Pancreas (tissue), 10 donors: ENCODE measurements at regions not wholly inside any gene's neighbourhood (a gene's known extent, or its start where the extent isn't known, plus 50 kb on each side); places are given as distances from the start of the nearest gene placed in this dataset.

Experiments
- ATAC-seq, 4 donors: fragments of 200-7000 bp; cut with Tn5 transposase; one replicate each; pipeline versions ENCODE4 v1.8.0 to v1.9.1; 2020; ENCODE audit warnings: mild to moderate bottlenecking in 4 of 4, moderate library complexity in 4 of 4
- DNase-seq, 6 donors: peaks; one replicate each; pipeline ENCODE4 v3.0.0-alpha.2; 2020
- FAIRE-seq: peaks from 2 replicates; lab custom pipeline; 2012; peaks lifted over from hg19 to GRCh38; lab: Jason Lieb, UNC
- H3K27ac ChIP-seq, 4 donors: fragments of 200-600 bp; sonication (generic); 1 replicate in 3 of 4; 2 replicates in 1 of 4; pipeline versions ENCODE4 v1.5.0 to v1.8.0; 2020
- H3K27me3 ChIP-seq, 4 donors: fragments of 200-600 bp; one replicate each; pipeline ENCODE4 v1.8.0; 2021
- H3K36me3 ChIP-seq, 3 donors: fragments of 200-600 bp; sonication (generic) in 1 of 3; one replicate each; pipeline versions ENCODE4 v1.5.0 to v1.8.0; 2020 to 2021
- H3K4me1 ChIP-seq, 3 donors: fragments of 200-600 bp; one replicate each; pipeline ENCODE4 v1.8.0; 2021
- H3K4me3 ChIP-seq, 4 donors: fragments of 200-600 bp; sonication (generic) in 2 of 4; one replicate each; pipeline versions ENCODE4 v1.5.0 to v1.8.0; 2020 to 2021
- H3K9me3 ChIP-seq, 4 donors: fragments of 200-600 bp; one replicate each; pipeline ENCODE4 v1.8.0; 2021
- WGBS, 2 donors: extraction: QIAGEN DNeasy Blood & Tissue Kit; methylation state at CpG; one replicate each; pipeline ENCODE4 v1.1.7; 2013; 5-methylcytosine and 5-hydroxymethylcytosine counted together
- intact Hi-C, 3 donors: fragments of 100-400 bp; cut with DNase I; formaldehyde crosslinking; loops; one replicate each; pipeline versions ENCODE4 v1.11.1 to v1.14.2; 2022
- TF ChIP-seq, protein P1 (sequence below), 4 donors: fragments of 200-600 bp; sonication (generic) in 3 of 4; IDR thresholded peaks; one replicate each; pipeline versions ENCODE4 v1.5.0 to v1.8.0; 2021; ENCODE audit warnings: antibody characterized with exemption in 4 of 4
- donor health status: healthy with polysubstance abuse.
- donor health status: DM: no; HTN: no; CAD: no; lungs with moderate emphysema.
- donor health status: DM: no; HTN: no; CAD: no.
- donor health status: control.
- donor health status: control.
- donor health status: Bipolar disorder and iron deficiency.
- donor health status: DM: yes; HTN: yes; CAD: no.
- donor health status: DM: no; HTN: no; CAD: no.
- donor health status: DM: no; HTN: no; CAD: no.
- donor health status: DM: yes; HTN: yes; CAD: no.

DNA sequence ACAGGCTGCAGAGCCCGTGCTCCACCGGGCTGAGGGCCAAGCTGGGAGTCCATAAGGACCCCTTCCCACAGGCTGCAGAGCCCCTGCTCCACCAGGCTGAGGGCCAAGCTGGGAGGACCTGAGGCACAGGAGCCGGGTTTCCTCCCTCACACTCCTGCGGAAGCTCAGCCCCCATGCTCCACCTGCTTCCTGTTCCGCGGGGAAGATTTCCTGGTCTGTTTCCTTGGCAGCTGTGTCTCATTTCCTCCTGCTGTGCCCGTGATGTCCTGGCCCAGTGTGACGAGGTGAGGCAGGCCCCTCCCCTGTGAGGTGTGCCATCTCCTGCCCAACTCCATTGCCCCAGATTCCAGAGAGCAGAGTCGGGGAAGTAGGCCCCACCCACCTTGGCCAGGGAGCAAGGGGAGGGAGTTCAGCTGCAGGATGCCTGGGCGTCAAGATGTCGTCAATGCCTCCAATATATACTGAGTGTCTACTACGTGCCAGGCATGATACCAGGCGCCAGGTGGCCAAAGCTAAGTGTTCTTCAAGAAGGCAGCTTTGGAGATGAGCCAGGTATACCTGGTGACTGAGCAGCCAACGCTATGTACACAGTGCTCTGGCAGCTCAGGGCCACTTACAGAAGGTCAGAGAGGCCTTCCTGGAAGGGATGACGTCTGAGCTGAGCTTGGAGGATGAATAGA is 58.8 kb downstream of the NAV1 start:
- ATAC-seq, result peak; percentile 90 to 93 (median 92)
- Histone ChIP-seq H3K9me3 (no peaks in the 10 kb centered on the region), H3K36me3 (no peaks in the 10 kb centered on the region), H3K27ac (peak overlapping the region; percentile 64 to 91 (median 78)), H3K4me1 (peaks cover 13 to 30% (median 13%) of the 10 kb centered on the region in 3 donors), H3K27me3 (no peaks in the 10 kb centered on the region), H3K4me3 (no peak overlapping the region)
- DNase-seq, result peak; percentile 85 to 99 (median 98)
- WGBS, 2 donors, result 23 to 31% methylated on average over 15 of the region's 15 CpGs
- intact Hi-C loops, result no loop called here
- FAIRE-seq, result peak; percentile 70
- TF ChIP-seq, protein P1, sequence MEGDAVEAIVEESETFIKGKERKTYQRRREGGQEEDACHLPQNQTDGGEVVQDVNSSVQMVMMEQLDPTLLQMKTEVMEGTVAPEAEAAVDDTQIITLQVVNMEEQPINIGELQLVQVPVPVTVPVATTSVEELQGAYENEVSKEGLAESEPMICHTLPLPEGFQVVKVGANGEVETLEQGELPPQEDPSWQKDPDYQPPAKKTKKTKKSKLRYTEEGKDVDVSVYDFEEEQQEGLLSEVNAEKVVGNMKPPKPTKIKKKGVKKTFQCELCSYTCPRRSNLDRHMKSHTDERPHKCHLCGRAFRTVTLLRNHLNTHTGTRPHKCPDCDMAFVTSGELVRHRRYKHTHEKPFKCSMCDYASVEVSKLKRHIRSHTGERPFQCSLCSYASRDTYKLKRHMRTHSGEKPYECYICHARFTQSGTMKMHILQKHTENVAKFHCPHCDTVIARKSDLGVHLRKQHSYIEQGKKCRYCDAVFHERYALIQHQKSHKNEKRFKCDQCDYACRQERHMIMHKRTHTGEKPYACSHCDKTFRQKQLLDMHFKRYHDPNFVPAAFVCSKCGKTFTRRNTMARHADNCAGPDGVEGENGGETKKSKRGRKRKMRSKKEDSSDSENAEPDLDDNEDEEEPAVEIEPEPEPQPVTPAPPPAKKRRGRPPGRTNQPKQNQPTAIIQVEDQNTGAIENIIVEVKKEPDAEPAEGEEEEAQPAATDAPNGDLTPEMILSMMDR (IDR thresholded peaks at IDR 0.05), result no peak

DNA sequence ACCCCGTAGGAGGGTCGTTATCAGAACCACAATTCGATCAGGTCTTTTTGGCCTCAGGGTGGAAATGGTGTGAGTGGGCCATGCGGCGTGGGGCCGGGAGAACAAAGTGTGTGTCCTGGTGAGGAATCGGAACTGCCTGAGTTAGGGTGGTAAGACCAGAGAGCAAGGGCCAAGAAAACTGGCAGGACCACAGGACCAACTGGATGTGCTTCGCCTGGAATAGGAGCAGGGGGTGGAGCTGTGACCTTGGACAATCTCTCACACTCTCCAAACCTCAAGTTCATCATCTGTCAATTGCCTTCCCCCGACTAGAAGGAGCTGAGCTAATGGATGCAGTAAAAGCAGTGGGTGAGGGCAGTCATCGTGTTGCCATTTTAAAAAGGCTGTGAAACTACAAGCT is 59.5 kb downstream of the NAV1 start:
- H3K36me3 ChIP-seq, result no peaks in the 10 kb centered on the region
- ATAC-seq (peak in 3 of 4 donors; percentile 8 to 33 (median 11)), DNase-seq (peak in 4 of 6 donors; percentile 42 to 58 (median 52)), FAIRE-seq (no peak)
- 50 to 53% methylated on average over 10 of the region's 10 CpGs for WGBS, 2 donors
- no peak overlapping the region for H3K4me3 ChIP-seq
- H3K9me3 ChIP-seq, result no peaks in the 10 kb centered on the region
- H3K4me1 ChIP-seq, result peaks cover 13 to 33% (median 13%) of the 10 kb centered on the region in 3 donors
- peak overlapping the region; percentile 57 to 91 (median 76) for H3K27ac ChIP-seq
- no peaks in the 10 kb centered on the region for H3K27me3 ChIP-seq
- TF ChIP-seq, protein P1 (IDR thresholded peaks at IDR 0.05), result no peak
- intact Hi-C loops, result no loop called here

DNA sequence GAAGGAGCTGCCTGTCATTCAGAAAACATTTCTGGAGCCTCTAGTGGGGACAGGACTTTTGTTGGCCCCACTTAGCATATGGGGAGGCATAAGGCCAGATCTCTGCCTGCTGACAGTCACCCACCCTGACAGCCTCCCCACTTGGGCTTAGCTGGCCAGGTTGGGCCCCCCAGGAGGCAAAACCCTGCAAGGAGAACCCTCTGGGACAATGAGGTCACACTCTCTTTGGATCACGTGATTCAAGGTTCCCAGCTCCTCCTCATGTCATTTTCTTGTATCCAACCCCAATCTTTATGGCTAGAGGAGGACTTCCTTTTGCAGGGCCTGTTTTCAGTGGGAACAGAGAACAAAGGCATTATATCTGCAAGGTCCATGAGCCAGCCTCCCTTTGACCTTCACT is 60.0 kb downstream of the NAV1 start:
- Histone ChIP-seq H3K27me3 (no peaks in the 10 kb centered on the region), H3K27ac (peak overlapping the region; percentile 57 to 91 (median 76)), H3K36me3 (no peaks in the 10 kb centered on the region), H3K9me3 (no peaks in the 10 kb centered on the region), H3K4me3 (no peak overlapping the region), H3K4me1 (peaks cover 13 to 32% (median 13%) of the 10 kb centered on the region in 3 donors)
- ATAC-seq (no peak), DNase-seq (no peak), FAIRE-seq (no peak)
- intact Hi-C loops, result no loop called here
- TF ChIP-seq, protein P1 (IDR thresholded peaks at IDR 0.05), result no peak
- 25 to 40% methylated on average over 1 of the region's 1 CpG for WGBS, 2 donors

DNA sequence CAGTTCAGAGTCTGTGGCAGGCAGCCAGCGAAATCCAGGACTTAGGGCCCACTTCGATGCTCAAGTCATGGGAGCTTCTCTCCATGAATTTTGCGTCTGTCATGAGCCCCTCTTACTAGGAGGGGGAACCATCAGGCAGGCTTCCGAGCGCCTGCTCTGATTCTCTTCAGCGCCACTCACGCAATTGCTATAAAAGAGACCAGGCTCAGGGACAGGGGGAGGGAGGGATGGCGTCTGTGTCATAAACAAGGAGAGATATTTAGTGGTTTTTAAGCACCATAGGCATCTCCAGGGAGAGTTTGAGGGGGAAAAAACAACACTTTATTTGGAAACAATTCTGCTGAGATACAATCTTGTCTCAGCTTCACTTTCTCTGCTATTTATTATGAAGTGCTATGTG is 60.6 kb downstream of the NAV1 start:
- Histone ChIP-seq H3K27ac (peak overlapping the region in 1 of 4 donors; percentile 89), H3K9me3 (no peaks in the 10 kb centered on the region), H3K36me3 (no peaks in the 10 kb centered on the region), H3K4me1 (peaks cover 13 to 32% (median 13%) of the 10 kb centered on the region in 3 donors), H3K4me3 (no peak overlapping the region), H3K27me3 (no peaks in the 10 kb centered on the region)
- ATAC-seq (no peak), DNase-seq (no peak), FAIRE-seq (no peak)
- intact Hi-C loops, result no loop called here
- TF ChIP-seq, protein P1 (IDR thresholded peaks at IDR 0.05), result no peak
- 95 to 96% methylated on average over 8 of the region's 8 CpGs for WGBS, 2 donors
